ENCODE measurements at regions not wholly inside any gene's neighbourhood (a gene's known extent, or its start where the extent isn't known, plus 50 kb on each side); places are given as distances from the start of the nearest gene placed in this dataset.

DNA sequence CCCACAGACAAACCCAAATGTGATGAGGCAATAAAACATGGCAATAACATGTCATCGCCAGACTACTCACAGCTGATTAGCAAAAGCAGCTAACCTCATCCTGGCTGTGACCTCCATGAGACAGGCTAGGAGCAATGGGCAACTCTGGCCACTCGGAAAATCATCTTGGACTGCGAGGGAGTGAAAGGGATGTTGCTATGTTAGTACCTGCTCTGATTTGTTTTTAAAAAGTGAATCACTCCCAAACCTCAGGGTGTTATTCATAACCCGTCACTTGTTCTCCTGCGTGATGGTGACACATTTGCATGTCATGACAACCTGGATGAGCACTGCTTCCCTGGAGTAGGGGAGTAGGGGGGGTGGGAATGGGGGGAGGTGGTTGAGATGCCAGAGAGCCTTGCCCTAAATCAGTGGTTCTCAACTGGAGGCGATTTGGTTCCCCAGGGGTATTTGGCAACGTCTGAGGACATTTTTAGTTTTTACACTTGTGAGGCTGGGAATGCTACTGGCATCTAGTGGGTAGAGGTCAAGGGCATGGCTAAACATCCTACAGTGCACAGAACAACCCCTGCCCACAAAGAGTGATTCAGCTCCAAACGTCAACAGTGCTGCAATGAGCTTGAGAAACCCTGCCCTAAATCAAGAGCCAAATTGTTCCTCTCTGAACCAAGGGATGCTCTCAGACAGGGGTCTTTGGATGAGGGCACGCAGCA, 241.7 kb downstream of the SOX9 start:
- DNase-seq (ENCODE audit: low read depth), result no peak
- no peak overlapping the region for H3K4me3 ChIP-seq (ENCODE audit: low read depth, low read length)
- TF ChIP-seq, protein P1, sequence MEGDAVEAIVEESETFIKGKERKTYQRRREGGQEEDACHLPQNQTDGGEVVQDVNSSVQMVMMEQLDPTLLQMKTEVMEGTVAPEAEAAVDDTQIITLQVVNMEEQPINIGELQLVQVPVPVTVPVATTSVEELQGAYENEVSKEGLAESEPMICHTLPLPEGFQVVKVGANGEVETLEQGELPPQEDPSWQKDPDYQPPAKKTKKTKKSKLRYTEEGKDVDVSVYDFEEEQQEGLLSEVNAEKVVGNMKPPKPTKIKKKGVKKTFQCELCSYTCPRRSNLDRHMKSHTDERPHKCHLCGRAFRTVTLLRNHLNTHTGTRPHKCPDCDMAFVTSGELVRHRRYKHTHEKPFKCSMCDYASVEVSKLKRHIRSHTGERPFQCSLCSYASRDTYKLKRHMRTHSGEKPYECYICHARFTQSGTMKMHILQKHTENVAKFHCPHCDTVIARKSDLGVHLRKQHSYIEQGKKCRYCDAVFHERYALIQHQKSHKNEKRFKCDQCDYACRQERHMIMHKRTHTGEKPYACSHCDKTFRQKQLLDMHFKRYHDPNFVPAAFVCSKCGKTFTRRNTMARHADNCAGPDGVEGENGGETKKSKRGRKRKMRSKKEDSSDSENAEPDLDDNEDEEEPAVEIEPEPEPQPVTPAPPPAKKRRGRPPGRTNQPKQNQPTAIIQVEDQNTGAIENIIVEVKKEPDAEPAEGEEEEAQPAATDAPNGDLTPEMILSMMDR (IDR thresholded peaks at IDR 0.05; ENCODE audit: low read depth, low read length, missing control alignments), result no peak

GRCh38 chr17:72363089-72363610, 242.3 kb downstream of the SOX9 start:
- H3K4me3 ChIP-seq (ENCODE audit: low read depth, low read length), result no peak overlapping the region
- TF ChIP-seq, protein P1 (IDR thresholded peaks at IDR 0.05; ENCODE audit: low read depth, low read length, missing control alignments), result no peak
- no peak for DNase-seq (ENCODE audit: low read depth)

DNA sequence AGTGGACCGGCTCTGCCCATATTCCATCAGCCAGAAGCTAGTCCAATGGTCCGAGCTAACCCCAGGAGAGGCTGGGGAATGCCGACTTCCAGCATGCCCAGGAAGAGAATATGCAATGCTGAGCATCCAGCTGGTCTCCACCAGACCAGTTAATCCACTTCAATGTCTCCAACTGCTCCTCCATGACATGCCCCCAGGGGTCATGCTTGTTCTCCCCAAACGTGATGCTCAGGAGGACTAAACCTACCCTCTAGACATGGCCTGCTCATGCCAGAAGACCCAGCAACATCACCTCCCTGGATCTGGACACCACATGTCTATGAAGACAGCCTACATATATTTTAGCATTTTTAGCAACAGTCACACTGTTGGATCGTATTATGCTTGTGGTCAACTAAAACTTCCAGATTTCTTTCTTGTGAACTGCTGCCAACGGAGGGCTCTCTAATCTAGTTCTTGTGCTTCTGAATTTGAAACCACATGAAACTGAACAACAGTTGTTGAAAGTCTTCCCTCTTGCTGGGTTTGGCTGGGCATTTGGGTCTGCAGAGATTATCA, 245.1 kb downstream of the SOX9 start:
- H3K4me3 ChIP-seq (ENCODE audit: low read depth, low read length), result no peak overlapping the region
- no peak for DNase-seq (ENCODE audit: low read depth)

DNA sequence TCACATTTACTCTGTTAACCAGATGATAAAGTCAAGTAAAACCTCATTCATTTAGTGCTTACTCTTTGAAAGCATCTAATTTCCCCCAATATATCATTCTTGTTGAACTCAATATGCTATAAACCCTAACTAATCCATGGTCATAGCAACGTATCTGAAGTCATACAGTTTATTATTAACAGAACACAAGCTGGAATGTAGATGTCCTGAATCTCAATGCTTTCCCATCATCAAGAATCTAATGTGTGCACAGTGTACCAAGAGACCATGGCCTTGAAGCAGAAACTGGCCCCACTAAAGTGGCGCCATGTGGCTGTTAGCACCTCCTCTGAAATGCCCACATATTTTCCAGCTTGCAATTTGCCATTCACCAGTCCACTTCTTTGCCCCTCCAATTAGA, 245.8 kb downstream of the SOX9 start:
- TF ChIP-seq, protein P1 (IDR thresholded peaks at IDR 0.05; ENCODE audit: low read depth, low read length, missing control alignments), result no peak
- no peak overlapping the region for H3K4me3 ChIP-seq (ENCODE audit: low read depth, low read length)
- no peak for DNase-seq (ENCODE audit: low read depth)

More for the DNA sequence above, 245.1 kb downstream of the SOX9 start:
- TF ChIP-seq, protein P1 (IDR thresholded peaks at IDR 0.05; ENCODE audit: low read depth, low read length, missing control alignments), result no peak

DNA sequence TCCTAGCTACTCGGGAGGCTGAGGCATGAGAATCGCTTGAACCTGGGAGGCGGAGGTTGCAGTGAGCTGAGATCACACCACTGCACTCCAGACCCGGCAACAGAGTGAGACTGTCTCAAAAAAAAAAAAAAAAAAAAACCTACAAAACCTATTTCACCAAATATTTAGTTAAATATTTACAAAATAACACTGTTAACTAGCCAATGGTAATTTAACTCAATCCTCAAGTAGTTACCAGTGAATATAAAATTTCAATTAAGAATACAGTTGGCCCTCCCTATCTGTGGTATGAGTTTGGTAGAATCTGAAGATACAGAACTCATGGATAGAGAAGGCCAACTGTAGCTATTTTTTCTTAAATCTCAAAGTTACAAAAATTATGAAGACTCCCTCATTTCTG, 247.4 kb downstream of the SOX9 start:
- H3K4me3 ChIP-seq (ENCODE audit: low read depth, low read length), result no peak overlapping the region
- no peak for DNase-seq (ENCODE audit: low read depth)
- TF ChIP-seq, protein P1 (IDR thresholded peaks at IDR 0.05; ENCODE audit: low read depth, low read length, missing control alignments), result no peak

- H3K4me3 ChIP-seq (ENCODE audit: low read depth, low read length), result no peak overlapping the region
- no peak for DNase-seq (ENCODE audit: low read depth)
- TF ChIP-seq, protein P1 (IDR thresholded peaks at IDR 0.05; ENCODE audit: low read depth, low read length, missing control alignments), result no peak
Observed at GRCh38 chr17:72369366-72369765, 248.5 kb downstream of the SOX9 start.

All from GM12864 (cell line).